H9 (cell line): ENCODE measurements at regions not wholly inside any gene's neighbourhood (a gene's known extent, or its start where the extent isn't known, plus 50 kb on each side); places are given as distances from the start of the nearest gene placed in this dataset.
A peak's percentile ranks its signal among the peaks of the same experiment; 100 is the strongest.

Experiments
- DNase-seq: peaks from one replicate; pipeline ENCODE4 v3.0.0-alpha.2; 2017
- H2AFZ ChIP-seq: one replicate; pipeline ENCODE4 v1.6.1; 2013; ENCODE audit warnings: mild to moderate bottlenecking, low read length, control low read depth, moderate library complexity
- H2AK5ac ChIP-seq: 2 replicates; pipeline ENCODE4 v1.6.1; 2013; ENCODE audit warnings: low read length, control low read depth, mixed read lengths; ENCODE audit not compliant: insufficient read length
- H2BK120ac ChIP-seq: one replicate; pipeline ENCODE4 v1.6.1; 2013; ENCODE audit warnings: low read depth, mild to moderate bottlenecking, low read length, control low read depth, inconsistent platforms; ENCODE audit not compliant: poor library complexity, severe bottlenecking
- H2BK12ac ChIP-seq: 2 replicates; pipeline ENCODE4 v1.6.1; 2013; ENCODE audit warnings: low read length, control low read depth, mixed read lengths, low read depth; ENCODE audit not compliant: insufficient read length
- H2BK15ac ChIP-seq: 2 replicates; pipeline ENCODE4 v1.6.1; 2013; ENCODE audit warnings: low read depth, low read length, control low read depth
- H2BK20ac ChIP-seq: one replicate; pipeline ENCODE4 v1.6.1; 2013; ENCODE audit warnings: low read depth, mild to moderate bottlenecking, low read length, control low read depth, inconsistent platforms; ENCODE audit not compliant: poor library complexity, severe bottlenecking
- H2BK5ac ChIP-seq: 2 replicates; pipeline ENCODE4 v1.6.1; 2013; ENCODE audit warnings: low read length, control low read depth, mixed read lengths; ENCODE audit not compliant: insufficient read length
- H3K14ac ChIP-seq: 2 replicates; pipeline ENCODE4 v1.6.1; 2013; ENCODE audit warnings: low read length, control low read depth; ENCODE audit not compliant: insufficient read depth
- H3K18ac ChIP-seq: 2 replicates; pipeline ENCODE4 v1.6.1; 2013; ENCODE audit warnings: low read depth, mild to moderate bottlenecking, mixed read lengths, low read length, control low read depth; ENCODE audit not compliant: insufficient read length
- H3K23ac ChIP-seq: 2 replicates; pipeline ENCODE4 v1.6.1; 2013; ENCODE audit warnings: low read length, control low read depth, mixed read lengths, low read depth; ENCODE audit not compliant: insufficient read length
- H3K23me2 ChIP-seq: 2 replicates; pipeline ENCODE4 v1.6.1; 2013; ENCODE audit warnings: low read depth, mild to moderate bottlenecking, mixed read lengths, low read length, control low read depth; ENCODE audit not compliant: insufficient read length, poor library complexity, severe bottlenecking
- H3K27ac ChIP-seq: 2 replicates; pipeline ENCODE4 v1.5.1; 2013; ENCODE audit warnings: low read length, control low read depth, mixed read lengths, low read depth; ENCODE audit not compliant: insufficient read length
- H3K27me3 ChIP-seq: 2 replicates; pipeline ENCODE4 v1.6.1; 2013; ENCODE audit warnings: low read length, control low read depth, inconsistent platforms; ENCODE audit not compliant: insufficient read depth
- H3K4ac ChIP-seq: 2 replicates; pipeline ENCODE4 v1.6.1; 2013; ENCODE audit warnings: low read depth, mild to moderate bottlenecking, control low read depth, inconsistent platforms, low read length, moderate library complexity
- H3K4me1 ChIP-seq: 2 replicates; pipeline ENCODE4 v1.6.1; 2013; ENCODE audit warnings: low read length, control low read depth, inconsistent platforms; ENCODE audit not compliant: insufficient read depth
- H3K4me2 ChIP-seq: 2 replicates; pipeline ENCODE4 v1.6.1; 2013; ENCODE audit warnings: low read length, control low read depth, mixed read lengths; ENCODE audit not compliant: insufficient read length, insufficient read depth
- H3K56ac ChIP-seq: 2 replicates; pipeline ENCODE4 v1.6.1; 2013; ENCODE audit warnings: low read depth, mild to moderate bottlenecking, mixed read lengths, low read length, control low read depth; ENCODE audit not compliant: insufficient read length
- H3K79me1 ChIP-seq: 2 replicates; pipeline ENCODE4 v1.6.1; 2013; ENCODE audit warnings: low read depth, mild to moderate bottlenecking, moderate library complexity, low read length, control low read depth, inconsistent platforms; ENCODE audit not compliant: insufficient read depth, poor library complexity, severe bottlenecking
- H3K79me2 ChIP-seq: 2 replicates; pipeline ENCODE4 v1.6.1; 2013; ENCODE audit warnings: low read length, control low read depth, inconsistent platforms; ENCODE audit not compliant: insufficient read depth
- H3K9ac ChIP-seq: 2 replicates; pipeline ENCODE4 v1.6.1; 2013; ENCODE audit warnings: low read length, control low read depth, mixed read lengths; ENCODE audit not compliant: insufficient read length; ENCODE audit errors: extremely low read depth
- H3K9me3 ChIP-seq: one replicate; pipeline ENCODE4 v1.6.1; 2013; ENCODE audit warnings: low read depth, low read length, inconsistent platforms; ENCODE audit not compliant: control insufficient read depth
- H3T11ph ChIP-seq: one replicate; pipeline ENCODE4 v1.6.1; 2013; ENCODE audit warnings: mild to moderate bottlenecking, low read length, control low read depth, inconsistent platforms
- H4K20me1 ChIP-seq: one replicate; pipeline ENCODE4 v1.6.1; 2013; ENCODE audit not compliant: control insufficient read depth, insufficient read length, insufficient read depth
- H4K5ac ChIP-seq: 2 replicates; pipeline ENCODE4 v1.6.1; 2013; ENCODE audit warnings: low read depth, mild to moderate bottlenecking, mixed read lengths, low read length, control low read depth; ENCODE audit not compliant: insufficient read length
- H4K8ac ChIP-seq: replicated peaks from 2 replicates; pipeline ENCODE4 v1.6.1; 2013; ENCODE audit warnings: low read length, control low read depth, mixed read lengths, low read depth; ENCODE audit not compliant: insufficient read length
- H4K91ac ChIP-seq: 2 replicates; pipeline ENCODE4 v1.6.1; 2013; ENCODE audit warnings: low read depth, mild to moderate bottlenecking, moderate library complexity, mixed read lengths, low read length, control low read depth; ENCODE audit not compliant: insufficient read length
- H3K27ac Mint-ChIP-seq, 3 experiments: 2 replicates in 2 of 3; 3 replicates in 1 of 3; pipeline ENCODE4 v1.8.0; 2020 to 2021; ENCODE audit warnings: mixed read lengths in 3 of 3, mild to moderate bottlenecking in 1 of 3, moderate library complexity in 1 of 3
- H3K27me3 Mint-ChIP-seq: 2 replicates; pipeline ENCODE4 v1.8.0; 2021; ENCODE audit warnings: low read depth, mild to moderate bottlenecking, moderate library complexity, mixed read lengths
- H3K36me3 Mint-ChIP-seq, 3 experiments: 2 replicates in 2 of 3; 3 replicates in 1 of 3; pipeline ENCODE4 v1.8.0; 2020 to 2021; ENCODE audit warnings: low read depth in 3 of 3, mixed read lengths in 3 of 3; ENCODE audit not compliant: insufficient read depth in 1 of 3
- H3K4me1 Mint-ChIP-seq, 2 experiments: 2 replicates each; pipeline ENCODE4 v1.8.0; 2020; ENCODE audit warnings: mixed read lengths in 2 of 2
- H3K4me3 Mint-ChIP-seq, 2 experiments: 2 replicates in 1 of 2; 3 replicates in 1 of 2; pipeline ENCODE4 v1.8.0; 2020 to 2021; ENCODE audit warnings: mild to moderate bottlenecking in 2 of 2, mixed read lengths in 2 of 2, moderate library complexity in 1 of 2
- H3K9me3 Mint-ChIP-seq, 2 experiments: 2 replicates in 1 of 2; 3 replicates in 1 of 2; pipeline ENCODE4 v1.8.0; 2020; ENCODE audit warnings: mild to moderate bottlenecking in 2 of 2, mixed read lengths in 2 of 2, moderate library complexity in 1 of 2
- CTCF ChIP-seq: fragments of 200-600 bp; sonication (generic); conservative IDR thresholded peaks from 3 replicates; pipeline ENCODE4 v1.8.0; 2021; ENCODE audit warnings: antibody characterized with exemption, mild to moderate bottlenecking
- WGBS: extraction: QIAGEN DNeasy Blood & Tissue Kit; methylation state at CpG from one replicate; pipeline ENCODE4 v1.1.7; 2013; ENCODE audit warnings: missing lambda C conversion rate, low lambda C conversion rate, mixed read lengths; ENCODE audit not compliant: insufficient read length; ENCODE audit errors: extremely low coverage; 5-methylcytosine and 5-hydroxymethylcytosine counted together

DNA sequence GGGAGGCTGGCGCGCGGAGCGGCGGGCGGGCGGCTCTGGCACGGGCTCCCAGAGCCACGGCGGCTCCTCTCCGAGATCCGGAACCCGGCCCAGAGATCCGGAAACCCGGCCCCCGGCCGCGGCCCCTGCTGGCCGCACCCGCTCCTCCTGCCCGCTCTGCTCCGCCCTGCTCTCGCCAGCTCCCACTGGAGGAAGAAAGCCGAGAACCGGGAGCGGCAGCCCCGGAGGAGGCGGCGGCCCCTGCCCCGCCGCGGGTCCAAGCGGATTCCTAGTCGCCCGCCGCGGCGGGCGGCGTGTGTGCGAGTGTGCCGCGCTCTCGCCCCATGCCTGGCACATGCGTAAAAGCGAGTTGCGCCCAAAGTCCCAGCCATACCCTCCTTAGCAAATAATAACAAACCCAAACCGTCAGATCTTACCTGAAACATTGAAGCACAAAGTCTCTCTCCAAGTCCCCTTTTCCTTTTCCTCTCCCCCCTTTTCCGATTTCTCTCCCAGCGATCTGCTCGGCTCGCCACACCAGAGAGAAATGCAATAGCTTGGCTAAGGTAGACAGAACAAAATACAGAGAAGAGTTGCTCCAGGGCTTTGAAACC is 108.7 kb upstream of the KCTD1 start:
- Histone ChIP-seq H3K79me1 (no peaks in the 10 kb centered on the region), H4K5ac (no peak overlapping the region), H3K4me2 (peak overlapping the region; percentile 91), H3K4ac (no peak overlapping the region), H4K8ac (no peak overlapping the region), H3K9me3 (no peaks in the 10 kb centered on the region), H2BK120ac (no peak overlapping the region), H2AK5ac (no peak overlapping the region), H2BK20ac (no peak overlapping the region), H4K91ac (no peak overlapping the region), H3K56ac (no peak overlapping the region), H3K4me1 (peaks cover 3% of the 10 kb centered on the region; the same call in 1 of the 2 replicates), H3K14ac (peak overlapping the region; percentile 74; the same call in 1 of the 2 replicates), H3K27me3 (peaks cover 7% of the 10 kb centered on the region), H2BK5ac (no peak overlapping the region), H3K27ac (no peak overlapping the region), H4K20me1 (no peaks in the 10 kb centered on the region), H3K79me2 (no peaks in the 10 kb centered on the region), H3K9ac (peak overlapping the region; percentile 70), H2AFZ (peak overlapping the region; percentile 79), H3K18ac (peak overlapping the region; percentile 74), H2BK15ac (no peak overlapping the region), H3K23ac (no peak overlapping the region), H3K23me2 (peaks cover 14% of the 10 kb centered on the region), H2BK12ac (no peak overlapping the region), H3T11ph (no peak overlapping the region)
- DNase-seq, result peak; percentile 55
- H3K9me3 Mint-ChIP-seq, result no peaks in the 10 kb centered on the region; a peak in 1 of 5 replicates
- H3K27me3 Mint-ChIP-seq, result peaks cover 44% of the 10 kb centered on the region
- H3K27ac Mint-ChIP-seq, result peak overlapping the region; percentile 59 to 85 (median 72); a peak in 6 of 7 replicates
- peaks cover 46 to 51% of the 10 kb centered on the region in 2 experiments for H3K4me1 Mint-ChIP-seq
- peak overlapping the region; percentile 84 to 95 for H3K4me3 Mint-ChIP-seq
- WGBS, result no CpG with 5 or more reads among the region's 52 CpGs
- TF ChIP-seq CTCF, result peak; percentile 27; the same call in 1 of the 3 replicates
- no peaks in the 10 kb centered on the region for H3K36me3 Mint-ChIP-seq
